SK-N-SH (cell line): ENCODE measurements at regions not wholly inside any gene's neighbourhood (a gene's known extent, or its start where the extent isn't known, plus 50 kb on each side); places are given as distances from the start of the nearest gene placed in this dataset.
A peak's percentile ranks its signal among the peaks of the same experiment; 100 is the strongest.

Experiments used
- CTCF ChIA-PET: fragments of 300-600, 350-600 bp; formaldehyde crosslinking; extraction: SDS; loops from one replicate; lab custom pipeline; 2021; lab: Yijun Ruan, JAX
- POLR2A ChIA-PET: fragments of 350-600 bp; sonication (Branson Sonifier 250); formaldehyde crosslinking; extraction: SDS; loops from one replicate; lab custom pipeline; 2020; ENCODE audit warnings: antibody characterized with exemption, inconsistent platforms; lab: Yijun Ruan, JAX
- DNase-seq: peaks from one replicate; pipeline ENCODE4 v3.0.0; 2012
- H2AFZ ChIP-seq: fragments of 200-600 bp; sonication (generic); 2 replicates; pipeline ENCODE4 v1.8.1; 2016; ENCODE audit warnings: antibody characterized with exemption, mild to moderate bottlenecking, low read depth
- H3F3A ChIP-seq: fragments of 200-600 bp; sonication (generic); replicated peaks from 2 replicates; pipeline ENCODE3; 2016; ENCODE audit warnings: antibody characterized with exemption, mild to moderate bottlenecking; ENCODE audit not compliant: insufficient read depth
- H3K27ac ChIP-seq, 2 experiments: fragments of 200-500 bp in 1 of 2; fragments of 200-600 bp in 1 of 2; sonication (Bioruptor generic) in 1 of 2; sonication (generic), shearing (Covaris generic) in 1 of 2; 2 replicates each; pipeline versions ENCODE4 v1.5.1 to v1.6.1; 2014 to 2016; ENCODE audit warnings: low read depth in 2 of 2, inconsistent platforms in 1 of 2, low read length in 1 of 2, mild to moderate bottlenecking in 1 of 2, mixed read lengths in 1 of 2
- H3K27me3 ChIP-seq: fragments of 200-600 bp; sonication (generic), shearing (Covaris generic); 2 replicates; pipeline ENCODE4 v1.6.1; 2016; ENCODE audit warnings: mixed run types; ENCODE audit not compliant: insufficient read depth
- H3K36me3 ChIP-seq, 2 experiments: fragments of 200-500 bp in 1 of 2; fragments of 200-600 bp in 1 of 2; sonication (Bioruptor generic) in 1 of 2; sonication (generic) in 1 of 2; replicated peaks in 1 of 2; 2 replicates each; pipeline versions ENCODE3 to v1.5.1; 2014 to 2016; ENCODE audit warnings: low read length in 1 of 2, mild to moderate bottlenecking in 1 of 2; ENCODE audit not compliant: insufficient read depth in 2 of 2, control insufficient read depth in 1 of 2
- H3K4me1 ChIP-seq, 2 experiments: fragments of 200-500 bp in 1 of 2; fragments of 200-600 bp in 1 of 2; sonication (Bioruptor generic) in 1 of 2; sonication (generic), shearing (Covaris generic) in 1 of 2; 2 replicates each; pipeline versions ENCODE4 v1.5.1 to v1.6.1; 2014 to 2016; ENCODE audit warnings: low read depth in 1 of 2, low read length in 1 of 2, mixed run types in 1 of 2; ENCODE audit not compliant: insufficient read depth in 2 of 2, control insufficient read depth in 1 of 2
- H3K4me2 ChIP-seq: fragments of 200-600 bp; sonication (generic), shearing (Covaris generic); 2 replicates; pipeline ENCODE4 v1.6.1; 2017; ENCODE audit warnings: mixed run types
- H3K4me3 ChIP-seq, 2 experiments: fragments of 200-500 bp in 1 of 2; fragments of 200-600 bp in 1 of 2; sonication (Bioruptor generic) in 1 of 2; sonication (generic), shearing (Covaris generic) in 1 of 2; 2 replicates each; pipeline versions ENCODE4 v1.5.1 to v1.8.1; 2014 to 2016; ENCODE audit warnings: low read depth in 2 of 2, inconsistent platforms in 1 of 2, low read length in 1 of 2, mild to moderate bottlenecking in 1 of 2, mixed read lengths in 1 of 2, moderate library complexity in 1 of 2
- H3K79me2 ChIP-seq: fragments of 200-600 bp; sonication (generic); 2 replicates; pipeline ENCODE4 v1.8.1; 2017; ENCODE audit warnings: mild to moderate bottlenecking; ENCODE audit not compliant: insufficient read depth
- H3K9ac ChIP-seq: fragments of 200-600 bp; sonication (generic); 2 replicates; pipeline ENCODE4 v1.6.1; 2017; ENCODE audit warnings: mixed run types
- H3K9me2 ChIP-seq: fragments of 200-600 bp; sonication (generic); 2 replicates; pipeline ENCODE4 v1.6.1; 2017; ENCODE audit warnings: mixed run types
- H3K9me3 ChIP-seq: fragments of 200-600 bp; sonication (generic); 2 replicates; pipeline ENCODE4 v1.6.1; 2017; ENCODE audit warnings: mixed run types, mild to moderate bottlenecking, moderate library complexity
- H4K20me1 ChIP-seq: fragments of 200-600 bp; sonication (generic); 2 replicates; pipeline ENCODE4 v1.6.1; 2017; ENCODE audit warnings: mild to moderate bottlenecking, mixed run types; ENCODE audit not compliant: insufficient read depth
- CHD2 ChIP-seq: fragments of 150-350 bp; IDR thresholded peaks from 2 replicates; pipeline ENCODE4 v1.6.1; 2018; ENCODE audit warnings: low read length; ENCODE audit not compliant: partially characterized antibody
- ELF1 ChIP-seq: IDR thresholded peaks from 2 replicates; pipeline ENCODE4 v1.4.0; 2012
- EP300 ChIP-seq, 2 experiments: IDR thresholded peaks; 2 replicates each; pipeline versions ENCODE4 v1.4.0 to v1.6.1; 2012; ENCODE audit warnings: borderline replicate concordance in 1 of 2, low read depth in 1 of 2, low read length in 1 of 2
- FOXJ3 ChIP-seq: sonication (generic); formaldehyde crosslinking; IDR thresholded peaks from 2 replicates; pipeline ENCODE4 v1.5.1; 2020; ENCODE audit warnings: mild to moderate bottlenecking, missing genetic modification reagents
- GATA2 ChIP-seq: sonication (generic); formaldehyde crosslinking; IDR thresholded peaks from 2 replicates; pipeline ENCODE4 v1.5.0; 2020; ENCODE audit warnings: mild to moderate bottlenecking, missing genetic modification reagents
- MXI1 ChIP-seq: IDR thresholded peaks from 2 replicates; pipeline ENCODE4 v1.6.1; 2012; ENCODE audit warnings: mild to moderate bottlenecking, low read depth, low read length, improper control_type of control experiment
- NFIC ChIP-seq: IDR thresholded peaks from 2 replicates; pipeline ENCODE4 v1.4.0; 2012; ENCODE audit warnings: borderline replicate concordance
- PBX3 ChIP-seq: IDR thresholded peaks from 2 replicates; pipeline ENCODE4; 2012
- POLR2AphosphoS5 ChIP-seq: IDR thresholded peaks from 2 replicates; pipeline ENCODE4 v1.6.1; 2012; ENCODE audit warnings: low read depth, low read length
- RAD21 ChIP-seq: IDR thresholded peaks from 2 replicates; pipeline ENCODE4 v1.6.1; 2012; ENCODE audit warnings: mild to moderate bottlenecking, low read length
- REST ChIP-seq: IDR thresholded peaks from 2 replicates; pipeline ENCODE4 v1.6.1; 2012; ENCODE audit warnings: mild to moderate bottlenecking, low read depth, low read length, moderate library complexity
- RXRA ChIP-seq: IDR thresholded peaks from 2 replicates; pipeline ENCODE4 v1.4.0; 2012; ENCODE audit warnings: low read depth, mild to moderate bottlenecking, borderline replicate concordance
- SIN3A ChIP-seq: IDR thresholded peaks from 2 replicates; pipeline ENCODE4 v1.6.1; 2012; ENCODE audit warnings: low read depth, mild to moderate bottlenecking, low read length, moderate library complexity, borderline replicate concordance
- SMC3 ChIP-seq: IDR thresholded peaks from 2 replicates; pipeline ENCODE4 v1.6.1; 2012; ENCODE audit warnings: low read depth, low read length, improper control_type of control experiment
- TAF1 ChIP-seq: IDR thresholded peaks from 2 replicates; pipeline ENCODE4 v1.6.1; 2012; ENCODE audit warnings: low read depth, mild to moderate bottlenecking, low read length, moderate library complexity, borderline replicate concordance
- WGBS: methylation state at CpG from one replicate; pipeline ENCODE4 v1.1.6; 2017; ENCODE audit warnings: low lambda C conversion rate; 5-methylcytosine and 5-hydroxymethylcytosine counted together

- TF ChIP-seq NFIC = no peak
Measured at GRCh38 chr4:154001193-154001592, 212.3 kb upstream of the SFRP2 start (continued).

GRCh38 chr4:153997516-153997915 lies 208.6 kb upstream of the SFRP2 start:
- WGBS = 0% methylated on average over 4 of the region's 4 CpGs
- no peaks in the 10 kb centered on the region for H3F3A ChIP-seq
- H3K9me2 ChIP-seq = no peaks in the 10 kb centered on the region
- no peaks in the 10 kb centered on the region for H3K9me3 ChIP-seq
- ChIA-PET CTCF (no interaction called here), POLR2A (no interaction called here)
- no peaks in the 10 kb centered on the region for H3K36me3 ChIP-seq
- no peak overlapping the region for H3K4me2 ChIP-seq
- no peaks in the 10 kb centered on the region for H3K4me1 ChIP-seq
- DNase-seq = no peak
- no peak overlapping the region for H3K4me3 ChIP-seq
- no peak overlapping the region for H3K27ac ChIP-seq
- no peak for TF ChIP-seq CHD2
- no peak for TF ChIP-seq FOXJ3 (CRISPR knock-in tag)
- no peak for TF ChIP-seq SIN3A
- no peak for TF ChIP-seq PBX3
- TF ChIP-seq TAF1 = no peak
- H2AFZ ChIP-seq = no peak overlapping the region
- no peaks in the 10 kb centered on the region for H3K27me3 ChIP-seq
- H3K79me2 ChIP-seq = no peaks in the 10 kb centered on the region
- H4K20me1 ChIP-seq = no peaks in the 10 kb centered on the region
- no peak overlapping the region for H3K9ac ChIP-seq

- no peaks in the 10 kb centered on the region for H3K79me2 ChIP-seq
- no peak overlapping the region for H3K4me3 ChIP-seq
- H3K36me3 ChIP-seq = no peaks in the 10 kb centered on the region
- ChIA-PET POLR2A (no interaction called here), CTCF (no interaction called here)
- no peaks in the 10 kb centered on the region for H3K9me2 ChIP-seq
- H3K4me2 ChIP-seq = no peak overlapping the region
- no peaks in the 10 kb centered on the region for H3K27me3 ChIP-seq
- no peaks in the 10 kb centered on the region for H3K9me3 ChIP-seq
- H3K4me1 ChIP-seq = no peaks in the 10 kb centered on the region
- H3F3A ChIP-seq = no peaks in the 10 kb centered on the region
- WGBS = 3% methylated on average over 2 of the region's 2 CpGs
- DNase-seq = no peak
- no peaks in the 10 kb centered on the region for H4K20me1 ChIP-seq
- no peak for TF ChIP-seq ELF1
- H3K9ac ChIP-seq = no peak overlapping the region
- no peak overlapping the region for H3K27ac ChIP-seq
- no peak overlapping the region for H2AFZ ChIP-seq
Measured at GRCh38 chr4:153989505-153989904, 200.6 kb upstream of the SFRP2 start.

GRCh38 chr4:153988492-153989363 lies 199.8 kb upstream of the SFRP2 start:
- Histone ChIP-seq H3K4me2 (no peak overlapping the region), H3K9me3 (no peaks in the 10 kb centered on the region), H3K27ac (peak overlapping the region in 1 of 2 experiments; percentile 39; a peak in 1 of 4 replicates), H3K36me3 (no peaks in the 10 kb centered on the region), H3F3A (no peaks in the 10 kb centered on the region), H4K20me1 (no peaks in the 10 kb centered on the region), H3K4me1 (no peaks in the 10 kb centered on the region), H3K9me2 (no peaks in the 10 kb centered on the region), H3K27me3 (no peaks in the 10 kb centered on the region), H3K79me2 (no peaks in the 10 kb centered on the region), H3K4me3 (no peak overlapping the region), H2AFZ (no peak overlapping the region), H3K9ac (no peak overlapping the region)
- DNase-seq = no peak
- WGBS = 8% methylated on average over 8 of the region's 9 CpGs
- ChIA-PET CTCF (no interaction called here), POLR2A (no interaction called here)
- TF ChIP-seq EP300 (IDR thresholded peaks at IDR 0.05; ENCODE audit: borderline replicate concordance in 1 of 2, low read depth in 1 of 2, low read length in 1 of 2) (no peak), RAD21 (no peak), REST (no peak), GATA2 (no peak), SMC3 (no peak), POLR2AphosphoS5 (no peak), SIN3A (no peak), MXI1 (no peak), RXRA (no peak)
